H1 (cell line): ENCODE measurements at regions not wholly inside any gene's neighbourhood (a gene's known extent, or its start where the extent isn't known, plus 50 kb on each side); places are given as distances from the start of the nearest gene placed in this dataset.

ENCODE experiments used
- TF ChIP-seq, protein P1 (sequence below), 3 experiments: IDR thresholded peaks; 1 replicate in 2 of 3; 2 replicates in 1 of 3; pipeline versions ENCODE4 v1.5.1 to v1.6.1; 2011; ENCODE audit warnings: low read length in 3 of 3, mild to moderate bottlenecking in 3 of 3, inconsistent platforms in 2 of 3, low read depth in 1 of 3, moderate library complexity in 1 of 3; ENCODE audit not compliant: insufficient read depth in 1 of 3; ENCODE audit errors: control extremely low read depth in 1 of 3

GRCh38 chr5:103896593-103896992, 334.0 kb upstream of the NUDT12 start (continued):
- TF ChIP-seq, protein P1, sequence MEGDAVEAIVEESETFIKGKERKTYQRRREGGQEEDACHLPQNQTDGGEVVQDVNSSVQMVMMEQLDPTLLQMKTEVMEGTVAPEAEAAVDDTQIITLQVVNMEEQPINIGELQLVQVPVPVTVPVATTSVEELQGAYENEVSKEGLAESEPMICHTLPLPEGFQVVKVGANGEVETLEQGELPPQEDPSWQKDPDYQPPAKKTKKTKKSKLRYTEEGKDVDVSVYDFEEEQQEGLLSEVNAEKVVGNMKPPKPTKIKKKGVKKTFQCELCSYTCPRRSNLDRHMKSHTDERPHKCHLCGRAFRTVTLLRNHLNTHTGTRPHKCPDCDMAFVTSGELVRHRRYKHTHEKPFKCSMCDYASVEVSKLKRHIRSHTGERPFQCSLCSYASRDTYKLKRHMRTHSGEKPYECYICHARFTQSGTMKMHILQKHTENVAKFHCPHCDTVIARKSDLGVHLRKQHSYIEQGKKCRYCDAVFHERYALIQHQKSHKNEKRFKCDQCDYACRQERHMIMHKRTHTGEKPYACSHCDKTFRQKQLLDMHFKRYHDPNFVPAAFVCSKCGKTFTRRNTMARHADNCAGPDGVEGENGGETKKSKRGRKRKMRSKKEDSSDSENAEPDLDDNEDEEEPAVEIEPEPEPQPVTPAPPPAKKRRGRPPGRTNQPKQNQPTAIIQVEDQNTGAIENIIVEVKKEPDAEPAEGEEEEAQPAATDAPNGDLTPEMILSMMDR (IDR thresholded peaks at IDR 0.05; ENCODE audit: control extremely low read depth in 1 of 3, insufficient read depth in 1 of 3, low read depth in 1 of 3, low read length in 3 of 3) = no peak
- TF ChIP-seq, all 59 proteins: peak for 0
